HG03521 (cell line): ENCODE measurements at regions not wholly inside any gene's neighbourhood (a gene's known extent, or its start where the extent isn't known, plus 50 kb on each side); places are given as distances from the start of the nearest gene placed in this dataset.
"Not testable (repeated sequence)": the region's sequence is repeated elsewhere in the genome, so short reads cannot be mapped to it uniquely, and the experiment has no call there.

Experiments
- ATAC-seq: cut with Tn5 transposase; IDR thresholded peaks from one replicate; pipeline ENCODE4 v1.9.1; 2021; ENCODE audit warnings: mild to moderate bottlenecking, moderate library complexity; ENCODE audit not compliant: unreplicated experiment

- no peak for ATAC-seq
Measured at GRCh38 chr3:15982667-15983196, 185.0 kb upstream of the ANKRD28 start.

- ATAC-seq = no peak
Measured at GRCh38 chr3:15983232-15983631, 185.5 kb upstream of the ANKRD28 start.

DNA sequence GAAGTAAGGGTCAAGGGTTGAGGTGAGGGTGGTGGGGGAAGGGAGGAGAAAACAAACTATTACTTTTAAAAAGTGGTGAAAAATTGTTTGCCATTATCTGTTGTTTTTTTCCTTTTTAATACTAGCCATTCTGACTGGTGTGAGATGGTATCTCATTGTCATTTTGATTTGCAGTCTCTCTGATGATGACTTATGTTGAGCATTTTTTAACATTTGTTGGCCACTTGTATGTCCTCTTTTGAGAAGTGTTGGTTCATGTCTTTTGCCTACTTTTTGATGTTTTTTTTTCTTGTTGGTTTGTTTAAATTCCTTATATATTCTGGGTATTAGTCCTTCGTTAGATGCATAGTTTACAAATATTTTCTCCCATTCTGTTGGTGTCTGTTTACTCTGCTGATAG, 185.9 kb upstream of the ANKRD28 start:
- no peak for ATAC-seq

DNA sequence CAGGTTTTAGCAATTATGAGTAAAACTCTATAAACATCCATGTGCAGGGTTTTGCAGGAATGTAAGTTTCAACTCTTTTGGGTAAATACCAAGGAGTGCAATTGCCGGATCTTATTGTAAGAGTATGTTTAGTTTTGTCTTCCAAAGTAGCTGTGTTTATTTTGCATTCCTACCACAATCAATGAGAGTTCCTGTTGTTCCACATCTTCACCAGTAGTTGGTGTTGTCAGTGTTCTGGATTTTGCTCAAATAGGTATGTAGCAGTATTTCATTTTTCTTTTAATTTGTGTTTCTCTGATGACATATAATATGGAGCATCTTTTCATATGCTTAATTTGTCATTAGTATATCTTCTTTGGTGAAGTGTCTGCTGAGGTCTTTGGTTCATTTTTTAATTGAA, 185.1 kb upstream of the GALNT15 start:
- ATAC-seq = no peak

DNA sequence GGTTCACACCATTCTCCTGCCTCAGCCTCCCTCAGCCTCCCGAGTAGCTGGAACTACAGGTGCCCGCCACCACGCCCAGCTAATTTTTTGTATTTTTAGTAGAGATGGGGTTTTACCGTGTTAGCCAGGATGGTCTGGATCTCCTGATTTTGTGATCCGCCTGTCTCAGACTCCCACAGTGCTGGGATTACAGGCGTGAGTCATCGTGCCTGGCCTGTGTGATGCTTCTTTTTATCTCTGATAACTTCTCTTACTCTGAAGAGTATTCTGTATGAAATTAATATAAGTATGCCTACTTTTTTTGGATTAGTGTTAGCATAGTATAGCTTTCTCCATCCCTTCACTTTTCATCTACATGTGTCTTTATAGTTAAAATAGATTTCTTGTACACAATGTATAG, 180.8 kb upstream of the GALNT15 start:
- ATAC-seq = not testable (repeated sequence)

GRCh38 chr3:15996496-15996895, 178.0 kb upstream of the GALNT15 start:
- not testable (repeated sequence) for ATAC-seq

DNA sequence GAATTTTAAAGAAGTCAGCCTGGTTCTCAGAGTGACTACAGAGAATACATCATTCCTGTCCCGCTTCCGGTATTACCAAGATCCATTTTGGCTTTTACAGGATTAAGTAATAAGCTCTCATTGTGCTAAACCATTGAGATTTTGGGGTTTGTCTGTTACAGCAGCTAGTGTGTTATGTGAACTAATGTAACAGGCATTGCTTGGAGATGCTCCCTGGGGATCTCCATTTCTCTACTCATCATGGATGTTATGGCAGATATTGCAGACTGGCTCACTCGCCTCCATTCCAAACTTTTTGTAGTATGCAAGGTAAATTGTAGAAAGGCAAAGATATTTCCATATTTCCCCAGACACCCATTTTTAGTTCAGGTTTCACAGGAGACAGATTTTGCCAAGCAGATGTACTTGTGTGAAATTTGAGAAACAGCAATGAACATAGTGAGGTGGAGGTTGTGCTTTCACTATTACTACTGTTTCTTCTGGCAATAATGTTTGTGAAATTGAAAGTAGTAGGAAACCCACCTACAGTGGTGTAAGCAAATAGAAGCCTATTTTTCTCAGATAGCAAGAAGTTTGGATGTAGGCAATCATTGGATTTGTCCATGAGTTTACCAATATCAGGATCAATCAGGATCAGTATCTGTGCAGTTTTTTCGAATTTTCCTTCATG, 177.1 kb upstream of the GALNT15 start:
- peak; percentile 53 for ATAC-seq

- no peak for ATAC-seq
Measured at GRCh38 chr3:15998911-15999310, 175.6 kb upstream of the GALNT15 start.

GRCh38 chr3:16004812-16005211, 169.7 kb upstream of the GALNT15 start:
- ATAC-seq = no peak

- ATAC-seq = no peak
Measured at GRCh38 chr3:16011376-16011775, 163.1 kb upstream of the GALNT15 start.

DNA sequence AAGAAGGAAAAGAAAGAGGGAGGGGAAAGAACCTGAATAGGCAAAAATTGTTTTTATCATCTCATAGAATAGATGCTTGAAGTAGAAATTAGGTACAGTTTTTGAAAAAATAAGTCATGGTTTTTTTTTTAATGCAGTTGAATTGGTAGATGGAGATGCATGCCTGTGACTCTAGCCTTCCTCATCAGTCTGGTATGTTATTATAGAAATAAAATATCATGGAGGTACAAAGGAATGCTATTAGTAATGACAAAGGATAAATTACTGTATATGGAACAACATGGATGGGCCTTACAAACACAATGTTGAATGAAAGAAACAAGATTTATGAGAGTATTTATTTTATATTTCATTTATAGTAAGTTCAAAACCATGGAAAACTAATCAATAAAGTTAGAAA, 162.4 kb upstream of the GALNT15 start:
- ATAC-seq = no peak

DNA sequence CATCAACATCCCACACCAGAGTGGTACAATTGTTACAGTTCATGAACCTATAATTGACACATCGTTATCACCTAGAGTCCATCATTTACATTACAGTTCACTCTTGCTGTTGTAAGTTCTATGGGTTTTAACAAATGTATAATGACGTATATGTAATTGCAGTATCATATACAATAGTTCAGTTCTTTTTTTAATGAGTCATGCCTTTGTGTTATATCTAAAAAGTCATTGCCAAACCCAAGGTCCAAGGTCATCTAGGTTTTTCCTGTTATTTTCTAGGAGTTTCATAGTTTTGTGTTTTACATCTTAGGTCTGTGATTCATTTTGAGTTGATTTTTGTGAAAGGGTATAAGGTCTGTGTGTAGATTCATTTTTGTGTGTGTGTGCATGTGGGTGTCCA, 160.9 kb upstream of the GALNT15 start:
- ATAC-seq = no peak

GRCh38 chr3:16021801-16022200, 152.7 kb upstream of the GALNT15 start:
- ATAC-seq = not testable (repeated sequence)

DNA sequence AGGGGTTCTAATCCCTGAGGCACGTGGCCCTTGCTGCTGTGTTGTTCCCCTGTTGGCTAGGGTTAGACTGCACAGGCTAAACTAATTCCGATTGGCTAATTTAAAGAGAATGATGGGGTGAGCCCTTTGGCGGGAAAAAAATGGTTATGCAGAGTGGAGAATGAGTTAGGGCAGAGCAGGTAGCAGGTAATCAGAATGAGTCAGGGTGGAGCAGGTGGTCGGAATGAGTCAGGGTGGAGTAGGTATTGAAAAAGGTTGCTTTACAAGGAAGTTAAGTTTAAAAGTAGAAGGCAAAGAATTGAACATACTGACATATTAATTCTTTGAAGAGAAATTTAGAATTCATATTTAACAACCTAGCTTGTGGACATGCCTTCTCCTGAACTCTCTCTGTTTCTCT, 150.6 kb upstream of the GALNT15 start:
- ATAC-seq = not testable (repeated sequence)

DNA sequence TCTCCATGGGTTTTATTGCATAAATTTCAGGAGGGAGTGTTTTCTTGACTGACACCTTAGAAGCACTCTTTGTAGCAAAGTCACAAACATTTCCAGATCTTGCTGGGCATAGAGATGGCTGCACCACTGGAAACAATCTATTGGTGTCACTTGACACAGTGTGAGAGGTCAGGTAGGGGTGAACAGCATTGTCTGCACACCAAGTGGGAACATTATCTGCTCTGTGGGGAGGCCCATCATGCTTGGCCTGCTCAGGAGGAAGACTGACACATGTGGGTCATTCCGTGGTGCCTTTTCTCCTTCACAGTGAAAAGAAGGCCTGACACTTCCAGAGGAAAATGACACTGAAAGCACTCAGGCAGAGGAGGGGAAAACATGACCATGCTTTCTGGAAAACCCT, 149.9 kb upstream of the GALNT15 start:
- ATAC-seq = no peak

DNA sequence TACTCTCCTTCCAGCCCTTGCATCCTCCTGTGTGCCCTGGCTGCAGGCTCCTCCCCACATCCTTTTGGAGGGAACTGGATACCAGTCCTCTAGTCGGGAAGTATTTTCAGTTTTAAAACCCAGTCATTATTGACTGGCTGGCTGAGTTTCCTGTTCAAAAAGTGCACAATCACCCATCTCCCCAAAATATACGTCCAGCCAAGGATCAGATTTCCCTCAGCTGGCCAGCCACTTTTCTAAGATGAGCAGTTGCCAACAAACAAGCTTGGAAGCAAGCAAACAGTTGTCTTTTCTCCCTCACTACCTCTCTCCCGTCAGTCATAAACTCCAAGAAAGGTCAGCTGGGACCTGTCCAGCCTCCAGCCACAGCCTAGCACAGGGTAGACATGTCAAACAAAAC, 147.7 kb upstream of the GALNT15 start:
- ATAC-seq = no peak

- no peak for ATAC-seq
Measured at GRCh38 chr3:16028604-16029003, 145.9 kb upstream of the GALNT15 start.

DNA sequence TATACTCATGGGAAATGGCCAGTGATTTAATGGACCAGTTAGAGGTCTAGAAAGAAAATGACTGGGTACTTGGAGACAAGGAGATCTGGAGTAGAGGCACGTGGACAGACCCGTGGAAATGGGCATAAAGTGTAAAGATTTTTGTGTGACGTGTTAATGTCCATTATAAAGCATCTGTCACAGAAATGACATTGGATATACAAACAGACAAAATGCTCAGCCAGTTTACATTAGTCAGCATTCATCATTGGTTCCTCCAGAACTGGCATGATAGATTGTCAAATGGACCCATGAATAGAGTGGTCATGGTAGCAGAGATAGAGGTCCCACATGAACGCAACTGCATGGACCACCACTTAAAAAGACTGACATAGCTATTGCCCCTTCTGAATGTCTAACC, 144.1 kb upstream of the GALNT15 start:
- no peak for ATAC-seq

DNA sequence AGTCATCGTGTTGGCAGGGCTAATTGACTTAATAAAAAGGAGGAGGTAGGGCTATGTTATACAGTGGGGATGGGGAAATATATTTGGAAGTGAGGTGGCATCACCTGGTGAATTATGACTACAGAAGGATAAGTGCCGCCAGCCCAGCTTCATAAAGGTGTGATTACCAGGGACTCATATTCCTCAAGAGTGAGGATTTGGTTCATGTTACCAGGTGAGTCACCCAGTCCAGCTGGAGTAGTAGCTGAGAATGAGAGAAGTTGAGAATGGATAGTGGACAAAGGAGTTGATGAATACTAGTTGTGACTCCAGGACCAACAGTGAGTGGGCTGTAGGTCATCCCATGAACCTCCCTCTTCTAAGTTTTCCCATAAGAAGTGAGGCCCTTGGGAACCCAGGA, 143.0 kb upstream of the GALNT15 start:
- ATAC-seq = no peak

- ATAC-seq = no peak
Measured at GRCh38 chr3:16033889-16034687, 140.4 kb upstream of the GALNT15 start.

DNA sequence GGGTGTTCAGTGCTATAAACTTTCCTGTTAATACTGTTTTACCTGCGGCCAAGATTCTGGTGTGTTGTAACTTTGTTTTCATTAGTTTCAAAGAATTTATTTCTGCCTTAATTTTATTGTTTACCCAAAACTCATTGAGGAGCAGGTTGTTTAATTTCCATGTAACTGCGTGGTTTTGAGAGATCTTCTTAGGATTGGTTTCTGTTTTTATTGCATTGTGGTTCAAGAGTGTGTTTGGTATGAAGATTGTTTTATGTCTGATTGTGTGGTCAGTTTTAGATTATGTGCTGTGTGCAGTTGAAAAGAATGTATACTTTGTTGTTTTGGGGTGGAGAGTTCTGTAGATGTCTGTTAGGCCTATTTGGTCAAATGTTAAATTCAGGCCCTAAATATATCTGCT, 133.5 kb upstream of the GALNT15 start:
- no peak for ATAC-seq
